Coronary artery (tissue), 2 donors: ENCODE measurements at regions not wholly inside any gene's neighbourhood (a gene's known extent, or its start where the extent isn't known, plus 50 kb on each side); places are given as distances from the start of the nearest gene placed in this dataset.
"Not testable (repeated sequence)": the region's sequence is repeated elsewhere in the genome, so short reads cannot be mapped to it uniquely, and the experiment has no call there.

Experiments
- DNase-seq: peaks from one replicate; pipeline ENCODE4 v3.0.0-alpha.2; 2017; ENCODE audit warnings: low spot score
- H3K27ac ChIP-seq, 2 donors: fragments of 200-600 bp; sonication (generic); one replicate each; pipeline ENCODE4 v1.5.1; 2016 to 2019
- H3K4me3 ChIP-seq: fragments of 200-600 bp; sonication (generic); 2 replicates; pipeline ENCODE4 v1.5.1; 2016; ENCODE audit warnings: mild to moderate bottlenecking, moderate library complexity
- CTCF ChIP-seq: fragments of 200-600 bp; sonication (generic); IDR thresholded peaks from one replicate; pipeline ENCODE4 v1.5.1; 2019; ENCODE audit warnings: antibody characterized with exemption

GRCh38 chr12:116442946-116443345 is 116.2 kb upstream of the MAP1LC3B2 start:
- DNase-seq: no peak
- no peak overlapping the region for H3K27ac ChIP-seq
- no peak overlapping the region for H3K4me3 ChIP-seq
- TF ChIP-seq CTCF: no peak

- no peak overlapping the region for H3K27ac ChIP-seq
- TF ChIP-seq CTCF: no peak
- DNase-seq: no peak
- no peak overlapping the region for H3K4me3 ChIP-seq
Measured at GRCh38 chr12:116443821-116444589, 115.2 kb upstream of the MAP1LC3B2 start.

- no peak overlapping the region for H3K4me3 ChIP-seq
- no peak for DNase-seq
- no peak overlapping the region for H3K27ac ChIP-seq
- TF ChIP-seq CTCF: no peak
Measured at GRCh38 chr12:116444590-116444943, 114.6 kb upstream of the MAP1LC3B2 start.

GRCh38 chr12:116448165-116448739 is 110.9 kb upstream of the MAP1LC3B2 start:
- Histone ChIP-seq H3K4me3 (no peak overlapping the region), H3K27ac (no peak overlapping the region)
- TF ChIP-seq CTCF: no peak
- no peak for DNase-seq

- DNase-seq: no peak
Measured at GRCh38 chr12:116450406-116450910, 108.7 kb upstream of the MAP1LC3B2 start.

GRCh38 chr12:116452975-116453374 is 106.2 kb upstream of the MAP1LC3B2 start:
- DNase-seq, H3K27ac ChIP-seq, H3K4me3 ChIP-seq: not testable (repeated sequence)

More at GRCh38 chr12:116450406-116450910, 108.7 kb upstream of the MAP1LC3B2 start:
- no peak for TF ChIP-seq CTCF
- Histone ChIP-seq H3K27ac (no peak overlapping the region), H3K4me3 (no peak overlapping the region)

GRCh38 chr12:116453631-116454030 is 105.5 kb upstream of the MAP1LC3B2 start:
- Histone ChIP-seq H3K4me3 (no peak overlapping the region), H3K27ac (no peak overlapping the region)
- DNase-seq: no peak
- TF ChIP-seq CTCF: no peak
